ENCODE measurements at regions not wholly inside any gene's neighbourhood (a gene's known extent, or its start where the extent isn't known, plus 50 kb on each side); places are given as distances from the start of the nearest gene placed in this dataset.

DNA sequence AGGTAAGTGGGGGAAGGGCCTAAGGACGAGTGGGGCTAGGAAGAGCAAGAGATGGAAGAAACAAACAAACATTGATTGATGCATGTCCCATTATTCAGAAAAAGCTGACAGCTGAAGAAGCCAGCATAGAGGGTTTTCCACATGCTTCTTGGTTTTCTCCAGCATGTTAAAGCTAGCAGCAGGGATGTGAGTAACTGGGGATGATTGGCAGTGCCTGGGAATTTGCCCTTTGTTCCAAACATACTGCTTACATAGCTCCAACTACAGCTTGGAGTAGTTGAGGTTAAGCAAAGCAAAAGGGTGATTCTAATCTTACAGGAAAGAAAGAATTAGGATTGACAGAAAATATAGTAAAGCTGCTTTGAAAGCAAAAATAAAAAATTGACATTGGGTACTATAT is 68.0 kb upstream of the IFNG-AS1 start:
- intact Hi-C loops (cut with micrococcal nuclease), result no loop called here
- Mint-ChIP-seq H3K4me3 (no peak overlapping the region), H3K36me3 (ENCODE audit: low read depth) (no peaks in the 10 kb centered on the region), H3K9me3 (no peaks in the 10 kb centered on the region), H3K4me1 (ENCODE audit: low read depth) (peaks cover 7% of the 10 kb centered on the region), H3K27ac (no peak overlapping the region), H3K27me3 (ENCODE audit: low read depth) (no peaks in the 10 kb centered on the region)
- CTCF ChIA-PET, result interaction anchor here (1.4 kb wide), 1 partner anchor 21 kb away, joined by 5 read pairs; no protein-coding TSS in a partner anchor
- DNase-seq, result no peak

DNA sequence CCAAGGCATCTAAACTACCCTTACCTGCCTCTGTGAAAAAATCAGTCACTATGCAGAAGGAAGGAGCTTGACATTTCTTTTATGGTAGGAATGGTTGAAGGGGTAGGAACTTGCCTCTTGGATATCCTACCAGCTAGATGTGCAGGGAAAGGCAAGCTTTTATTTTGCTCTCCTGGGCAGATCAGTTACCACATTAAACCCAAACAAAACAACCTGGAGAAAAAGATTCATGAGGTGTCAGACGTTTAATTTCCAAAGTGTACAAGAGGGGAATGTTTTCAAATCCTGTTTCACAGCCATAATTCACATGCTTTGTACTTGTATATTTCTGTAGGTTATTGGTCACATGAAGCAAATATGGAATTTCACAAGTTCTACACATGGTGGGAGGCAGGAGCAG is 67.0 kb upstream of the IFNG-AS1 start:
- no peaks in the 10 kb centered on the region for H3K36me3 Mint-ChIP-seq (ENCODE audit: low read depth)
- no peak for DNase-seq
- no peak overlapping the region for H3K4me3 Mint-ChIP-seq
- intact Hi-C loops (cut with micrococcal nuclease), result no loop called here
- no peak overlapping the region for H3K27ac Mint-ChIP-seq
- H3K4me1 Mint-ChIP-seq (ENCODE audit: low read depth), result peaks cover 7% of the 10 kb centered on the region
- H3K9me3 Mint-ChIP-seq, result no peaks in the 10 kb centered on the region
- H3K27me3 Mint-ChIP-seq (ENCODE audit: low read depth), result no peaks in the 10 kb centered on the region
- CTCF ChIA-PET, result interaction anchor here (0.6 kb wide), 1 partner anchor 541 kb away, joined by 4 read pairs; no protein-coding TSS in a partner anchor

DNA sequence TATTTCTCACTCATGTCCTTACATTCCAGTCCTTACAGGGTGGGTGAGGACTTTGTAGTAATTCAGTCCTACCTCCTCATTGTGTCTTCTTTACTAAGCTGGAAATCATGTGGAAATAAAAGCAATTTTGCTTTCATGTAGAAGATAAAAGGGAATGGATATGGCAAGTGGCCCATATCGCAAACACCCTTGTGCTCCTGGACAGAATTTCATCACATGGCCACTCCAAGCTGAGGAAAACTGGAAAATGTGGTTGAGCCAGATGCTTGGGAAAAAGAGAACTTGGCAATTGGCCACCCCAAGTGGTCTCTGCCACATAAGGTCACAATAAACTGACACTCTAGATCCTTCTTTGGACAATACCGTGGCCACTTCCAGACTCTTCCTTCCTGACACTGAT is 64.2 kb upstream of the IFNG-AS1 start:
- no peaks in the 10 kb centered on the region for H3K9me3 Mint-ChIP-seq
- H3K4me3 Mint-ChIP-seq, result no peak overlapping the region
- intact Hi-C loops (cut with micrococcal nuclease), result no loop called here
- no peak overlapping the region for H3K27ac Mint-ChIP-seq
- H3K4me1 Mint-ChIP-seq (ENCODE audit: low read depth), result peaks cover 3% of the 10 kb centered on the region
- CTCF ChIA-PET, result no interaction called here
- no peaks in the 10 kb centered on the region for H3K36me3 Mint-ChIP-seq (ENCODE audit: low read depth)
- DNase-seq, result no peak
- no peaks in the 10 kb centered on the region for H3K27me3 Mint-ChIP-seq (ENCODE audit: low read depth)

DNA sequence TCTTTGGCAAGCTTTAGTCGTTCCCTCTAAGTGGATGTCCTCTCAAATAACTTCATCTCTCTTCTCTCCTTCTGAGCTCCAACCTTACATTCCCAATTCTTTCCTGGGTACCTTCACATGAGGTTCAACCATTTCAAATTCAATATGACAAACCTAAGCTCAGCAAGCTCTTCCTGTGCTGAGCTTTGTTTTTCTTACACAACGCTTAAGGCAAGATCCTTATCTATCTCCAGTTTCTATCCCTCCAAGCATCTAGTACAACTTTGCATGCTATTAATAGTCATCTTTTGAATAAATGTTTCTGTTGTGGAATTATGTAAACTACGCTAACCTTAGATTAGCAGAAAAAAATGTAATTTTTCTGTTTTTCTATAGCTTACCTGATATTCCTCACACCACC is 63.7 kb upstream of the IFNG-AS1 start:
- H3K9me3 Mint-ChIP-seq, result no peaks in the 10 kb centered on the region
- no peak overlapping the region for H3K4me3 Mint-ChIP-seq
- no peak for DNase-seq
- intact Hi-C loops (cut with micrococcal nuclease), result no loop called here
- CTCF ChIA-PET, result no interaction called here
- peaks cover 2% of the 10 kb centered on the region for H3K4me1 Mint-ChIP-seq (ENCODE audit: low read depth)
- H3K27ac Mint-ChIP-seq, result no peak overlapping the region
- H3K27me3 Mint-ChIP-seq (ENCODE audit: low read depth), result no peaks in the 10 kb centered on the region
- no peaks in the 10 kb centered on the region for H3K36me3 Mint-ChIP-seq (ENCODE audit: low read depth)

DNA sequence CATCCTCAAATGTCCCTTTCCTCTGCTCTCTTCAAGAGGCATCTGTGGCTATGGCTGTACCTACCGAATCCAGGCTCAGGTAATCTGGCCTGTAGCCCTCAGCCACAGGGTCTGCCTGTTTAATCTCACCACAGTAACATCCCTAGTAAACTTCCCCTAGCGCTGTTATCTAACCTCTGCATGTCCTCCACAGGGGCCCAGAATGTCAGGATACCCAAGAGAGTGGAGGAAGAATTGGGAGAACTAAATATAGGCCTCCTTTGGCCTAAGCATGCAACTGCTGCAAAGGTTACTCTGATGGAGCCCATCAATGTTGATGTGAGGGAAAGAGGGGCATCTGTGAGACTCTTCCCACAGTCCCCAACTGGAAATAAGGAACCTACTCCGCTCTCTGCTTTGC is 63.2 kb upstream of the IFNG-AS1 start:
- CTCF ChIA-PET, result interaction anchor here (1.1 kb wide), 1 partner anchor 21 kb away, joined by 3 read pairs; no protein-coding TSS in a partner anchor

DNA sequence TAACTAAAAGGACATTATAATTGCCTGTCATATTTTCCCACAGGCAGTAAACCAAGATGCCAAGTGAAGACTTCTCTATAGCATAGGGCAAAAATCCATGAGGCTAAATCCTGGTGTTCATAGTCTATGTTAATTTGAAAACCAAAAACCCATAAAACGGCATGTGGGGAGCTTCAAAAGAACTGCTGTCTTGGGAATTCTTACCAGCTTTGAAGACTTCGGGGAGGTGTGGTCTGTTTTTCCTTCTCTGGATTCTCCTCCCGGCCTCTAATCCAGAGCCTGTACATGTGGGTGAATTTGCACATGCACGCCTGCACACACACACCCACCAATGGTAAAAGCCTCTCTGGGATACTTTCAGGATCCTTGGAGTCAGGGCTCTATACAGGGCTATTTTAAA is 61.9 kb upstream of the IFNG-AS1 start:
- Mint-ChIP-seq H3K36me3 (ENCODE audit: low read depth) (no peaks in the 10 kb centered on the region), H3K4me1 (ENCODE audit: low read depth) (peaks cover 1% of the 10 kb centered on the region), H3K9me3 (no peaks in the 10 kb centered on the region), H3K27me3 (ENCODE audit: low read depth) (no peaks in the 10 kb centered on the region), H3K4me3 (no peak overlapping the region), H3K27ac (no peak overlapping the region)
- CTCF ChIA-PET, result interaction anchor here (1.0 to 1.5 kb wide), 3 partner anchors 16 to 37 kb away, joined by 3 read pairs; no protein-coding TSS in a partner anchor
- no peak for DNase-seq
- intact Hi-C loops (cut with micrococcal nuclease), result no loop called here

More for the DNA sequence above, 63.2 kb upstream of the IFNG-AS1 start:
- DNase-seq, result no peak
- Mint-ChIP-seq H3K36me3 (ENCODE audit: low read depth) (no peaks in the 10 kb centered on the region), H3K4me1 (ENCODE audit: low read depth) (peaks cover 1% of the 10 kb centered on the region), H3K27ac (no peak overlapping the region), H3K4me3 (no peak overlapping the region), H3K9me3 (no peaks in the 10 kb centered on the region), H3K27me3 (ENCODE audit: low read depth) (no peaks in the 10 kb centered on the region)
- intact Hi-C loops (cut with micrococcal nuclease), result no loop called here

DNA sequence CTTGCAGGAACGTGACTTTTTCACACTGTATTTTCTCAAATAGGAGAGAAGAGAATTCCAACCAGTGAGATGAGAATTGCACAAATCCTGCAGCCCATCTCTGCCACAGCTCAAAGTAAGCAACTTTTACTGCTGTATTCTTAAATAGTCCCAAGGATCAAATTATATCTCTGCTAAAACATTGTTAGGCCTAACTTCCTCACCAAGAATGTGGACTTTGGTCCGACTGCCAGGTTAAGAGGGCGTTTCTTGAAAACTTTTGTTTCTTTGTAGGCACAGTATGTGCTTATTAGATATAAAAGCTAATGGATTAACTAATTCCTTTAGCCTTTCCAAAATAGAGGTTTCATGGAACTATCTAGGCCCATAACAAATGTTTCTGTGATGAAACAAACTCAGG is 61.4 kb upstream of the IFNG-AS1 start:
- no peak overlapping the region for H3K27ac Mint-ChIP-seq
- H3K4me1 Mint-ChIP-seq (ENCODE audit: low read depth), result peaks cover 1% of the 10 kb centered on the region
- H3K9me3 Mint-ChIP-seq, result no peaks in the 10 kb centered on the region
- no peak overlapping the region for H3K4me3 Mint-ChIP-seq
- H3K27me3 Mint-ChIP-seq (ENCODE audit: low read depth), result no peaks in the 10 kb centered on the region
- H3K36me3 Mint-ChIP-seq (ENCODE audit: low read depth), result no peaks in the 10 kb centered on the region
- DNase-seq, result no peak
- intact Hi-C loops (cut with micrococcal nuclease), result no loop called here
- CTCF ChIA-PET, result interaction anchor here (1.0 to 1.5 kb wide), 2 partner anchors 15 to 36 kb away, joined by 3 read pairs; no protein-coding TSS in a partner anchor

DNA sequence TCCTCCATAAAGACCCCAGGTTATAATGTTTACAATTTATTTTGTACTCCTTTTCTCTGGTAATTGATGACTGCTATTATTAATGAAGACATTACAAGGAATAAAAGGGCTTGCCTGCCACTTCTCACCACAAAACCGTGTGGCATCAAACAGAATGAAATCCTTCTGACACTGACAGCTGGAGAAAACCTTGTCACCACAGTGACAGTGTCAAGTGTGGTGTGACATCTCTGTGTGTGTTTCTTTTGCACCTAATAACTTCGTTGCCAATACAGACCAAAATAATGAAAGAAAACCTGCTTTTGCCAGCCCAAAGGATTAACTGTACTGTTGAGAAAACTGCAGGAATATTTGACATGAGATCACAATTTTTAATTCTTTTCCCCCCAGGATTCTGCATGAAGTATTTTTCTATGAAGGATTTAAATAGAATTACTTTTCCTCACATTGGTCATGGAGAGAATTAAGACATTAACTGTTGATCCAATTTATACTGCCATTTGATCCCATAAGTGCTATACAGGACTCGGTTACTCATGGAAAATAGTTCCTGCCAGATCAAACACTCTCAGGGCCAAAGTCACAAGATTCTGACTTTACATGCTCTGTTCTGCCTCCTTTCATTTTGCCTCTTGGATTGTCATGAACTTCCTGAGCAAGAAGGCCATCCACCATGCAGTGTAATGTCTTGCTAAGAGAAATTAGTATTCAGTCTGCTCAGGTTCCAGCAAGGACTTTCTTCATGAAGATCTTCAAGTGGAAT is 60.4 kb upstream of the IFNG-AS1 start:
- H3K4me1 Mint-ChIP-seq (ENCODE audit: low read depth), result peaks cover 1% of the 10 kb centered on the region
- no peaks in the 10 kb centered on the region for H3K27me3 Mint-ChIP-seq (ENCODE audit: low read depth)
- CTCF ChIA-PET, result interaction anchor here (1.5 kb wide), 1 partner anchor 14 kb away, joined by 3 read pairs; no protein-coding TSS in a partner anchor
- intact Hi-C loops (cut with micrococcal nuclease), result no loop called here
- H3K9me3 Mint-ChIP-seq, result no peaks in the 10 kb centered on the region
- no peaks in the 10 kb centered on the region for H3K36me3 Mint-ChIP-seq (ENCODE audit: low read depth)
- H3K4me3 Mint-ChIP-seq, result no peak overlapping the region
- no peak overlapping the region for H3K27ac Mint-ChIP-seq
- no peak for DNase-seq

DNA sequence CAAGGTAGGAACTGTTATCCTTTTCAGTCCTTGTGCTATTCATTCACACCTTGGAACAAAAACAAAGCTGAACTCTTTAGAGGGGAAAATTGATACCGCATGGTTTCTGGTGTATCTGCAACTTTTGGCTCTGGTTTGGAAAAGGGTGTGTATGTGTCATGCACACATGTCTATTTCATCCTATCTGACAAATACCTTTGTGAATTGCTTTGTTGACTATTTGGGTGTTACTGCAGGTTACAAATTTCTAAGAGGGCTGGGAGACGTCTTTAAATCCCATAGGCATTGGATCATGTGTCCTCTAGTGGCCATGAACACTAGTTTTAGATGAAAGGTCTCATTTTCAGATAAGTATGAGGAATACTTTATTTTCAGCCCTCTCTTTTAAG is 59.9 kb upstream of the IFNG-AS1 start:
- CTCF ChIA-PET, result no interaction called here
- intact Hi-C loops (cut with micrococcal nuclease), result no loop called here
- H3K9me3 Mint-ChIP-seq, result no peaks in the 10 kb centered on the region
- no peak overlapping the region for H3K4me3 Mint-ChIP-seq
- no peaks in the 10 kb centered on the region for H3K36me3 Mint-ChIP-seq (ENCODE audit: low read depth)
- DNase-seq, result no peak
- peaks cover 1% of the 10 kb centered on the region for H3K4me1 Mint-ChIP-seq (ENCODE audit: low read depth)
- H3K27me3 Mint-ChIP-seq (ENCODE audit: low read depth), result no peaks in the 10 kb centered on the region
- H3K27ac Mint-ChIP-seq, result no peak overlapping the region

DNA sequence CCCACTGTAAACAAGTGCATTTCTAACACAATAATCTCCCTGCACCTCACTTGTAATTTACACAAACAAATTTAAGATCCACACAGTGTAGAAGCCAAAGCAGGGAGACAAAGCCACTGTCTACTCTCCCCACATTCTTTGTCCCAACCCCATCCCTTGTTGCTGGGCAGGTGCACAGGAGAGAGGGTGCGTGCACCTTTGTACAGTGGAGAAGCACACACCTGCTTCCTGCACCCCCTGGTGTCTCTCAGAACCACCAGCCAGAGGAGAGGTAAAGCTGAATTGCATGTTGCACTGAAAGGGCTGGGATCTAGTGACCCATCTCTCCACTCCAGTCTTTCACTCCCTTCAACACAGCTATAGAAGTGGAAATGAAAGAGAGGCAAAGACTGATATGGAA is 51.4 kb upstream of the IFNG-AS1 start:
- intact Hi-C loops (cut with micrococcal nuclease), result no loop called here
- H3K9me3 Mint-ChIP-seq, result no peaks in the 10 kb centered on the region
- H3K4me3 Mint-ChIP-seq, result no peak overlapping the region
- no peak overlapping the region for H3K27ac Mint-ChIP-seq
- no peaks in the 10 kb centered on the region for H3K4me1 Mint-ChIP-seq (ENCODE audit: low read depth)
- DNase-seq, result peak; percentile 12
- H3K27me3 Mint-ChIP-seq (ENCODE audit: low read depth), result peaks cover 3% of the 10 kb centered on the region
- no peaks in the 10 kb centered on the region for H3K36me3 Mint-ChIP-seq (ENCODE audit: low read depth)
- CTCF ChIA-PET, result interaction anchor here (2.4 kb wide), 1 partner anchor 582 kb away, joined by 15 read pairs; no protein-coding TSS in a partner anchor

Data from activated naive CD4-positive, alpha-beta T cell treated with anti-CD3 and anti-CD28 coated beads for 36 hours (primary cell).